Caco-2 (cell line): ENCODE measurements at regions not wholly inside any gene's neighbourhood (a gene's known extent, or its start where the extent isn't known, plus 50 kb on each side); places are given as distances from the start of the nearest gene placed in this dataset.

ENCODE experiments used
- BruUV-seq: library from RNA; stranded (reverse); fragments of 400-500 nt; replicated peaks from 2 replicates; lab custom pipeline; 2021; lab: Mats Ljungman, UMichigan
- CTCF ChIA-PET: fragments of 300-600 bp; sonication (Branson Sonifier 250); formaldehyde crosslinking; loops from one replicate; lab custom pipeline; 2022; ENCODE audit warnings: antibody characterized with exemption; lab: Charles Lee
- POLR2A ChIA-PET: fragments of 300-600 bp; sonication (Branson Sonifier 250); formaldehyde crosslinking; loops from one replicate; lab custom pipeline; 2022; ENCODE audit warnings: antibody characterized with exemption; lab: Charles Lee
- DNase-seq, 2 experiments: peaks; one replicate each; pipeline versions ENCODE4 v3.0.0 to v3.0.0-alpha.2; 2020 to 2022
- H3K27me3 ChIP-seq: replicated peaks from 2 replicates; pipeline ENCODE4 v1.6.0; 2011; ENCODE audit warnings: low read length; ENCODE audit not compliant: control insufficient read depth, insufficient read depth
- H3K36me3 ChIP-seq: 2 replicates; pipeline ENCODE4 v1.5.1; 2011; ENCODE audit warnings: low read length; ENCODE audit not compliant: control insufficient read depth, insufficient read depth
- H3K4me1 ChIP-seq: fragments of 250-450 bp; sonication (Bioruptor Pico); 2 replicates; pipeline ENCODE4 v1.5.1; 2020; ENCODE audit warnings: mild to moderate bottlenecking
- H3K4me3 ChIP-seq: 2 replicates; pipeline ENCODE4 v1.5.1; 2011; ENCODE audit warnings: low read depth, mild to moderate bottlenecking, control low read depth, low read length
- H3K9me3 ChIP-seq: fragments of 250-450 bp; sonication (Bioruptor Pico); 2 replicates; pipeline ENCODE4 v1.5.1; 2020; ENCODE audit warnings: mild to moderate bottlenecking, moderate library complexity
- H3K27ac Mint-ChIP-seq: one replicate; pipeline ENCODE4 v1.8.0; 2022; ENCODE audit warnings: mixed read lengths; ENCODE audit not compliant: unreplicated experiment
- H3K27me3 Mint-ChIP-seq: one replicate; pipeline ENCODE4 v1.8.0; 2022; ENCODE audit warnings: mixed read lengths; ENCODE audit not compliant: insufficient read depth, unreplicated experiment
- H3K36me3 Mint-ChIP-seq: one replicate; pipeline ENCODE4 v1.8.0; 2022; ENCODE audit warnings: mild to moderate bottlenecking, mixed read lengths; ENCODE audit not compliant: insufficient read depth, unreplicated experiment
- H3K4me1 Mint-ChIP-seq: one replicate; pipeline ENCODE4 v1.8.0; 2022; ENCODE audit warnings: low read depth, mixed read lengths; ENCODE audit not compliant: unreplicated experiment
- H3K4me3 Mint-ChIP-seq: one replicate; pipeline ENCODE4 v1.8.0; 2022; ENCODE audit warnings: mild to moderate bottlenecking, moderate library complexity, mixed read lengths; ENCODE audit not compliant: unreplicated experiment
- H3K9me3 Mint-ChIP-seq: one replicate; pipeline ENCODE4 v1.8.0; 2022; ENCODE audit warnings: mixed read lengths; ENCODE audit not compliant: unreplicated experiment
- intact Hi-C: fragments of 100-400 bp; cut with micrococcal nuclease; formaldehyde crosslinking; loops from one replicate; pipeline ENCODE4 v1.10.0; 2022; ENCODE audit not compliant: unreplicated experiment
- TF ChIP-seq, protein P1 (sequence below), 2 experiments: fragments of 200-600 bp in 1 of 2; IDR thresholded peaks; 1 replicate in 1 of 2; 2 replicates in 1 of 2; pipeline versions ENCODE4 v1.5.1 to v1.8.0; 2011 to 2022; ENCODE audit warnings: antibody characterized with exemption in 1 of 2, control low read depth in 1 of 2, inconsistent platforms in 1 of 2, low read depth in 1 of 2, low read length in 1 of 2, mild to moderate bottlenecking in 1 of 2, moderate library complexity in 1 of 2; ENCODE audit not compliant: insufficient read depth in 1 of 2, severe bottlenecking in 1 of 2, unreplicated experiment in 1 of 2

GRCh38 chr16:77579351-77579891 lies 142.9 kb upstream of the NUDT7 start:
- no peaks in the 10 kb centered on the region for H3K4me1 Mint-ChIP-seq
- no peak overlapping the region for H3K27ac Mint-ChIP-seq
- H3K36me3 Mint-ChIP-seq = no peaks in the 10 kb centered on the region
- no peak for DNase-seq
- Histone ChIP-seq H3K9me3 (no peaks in the 10 kb centered on the region), H3K4me3 (no peak overlapping the region), H3K27me3 (no peaks in the 10 kb centered on the region), H3K4me1 (no peaks in the 10 kb centered on the region), H3K36me3 (no peaks in the 10 kb centered on the region)
- CTCF ChIA-PET = no interaction called here
- H3K4me3 Mint-ChIP-seq = no peak overlapping the region
- TF ChIP-seq, protein P1, sequence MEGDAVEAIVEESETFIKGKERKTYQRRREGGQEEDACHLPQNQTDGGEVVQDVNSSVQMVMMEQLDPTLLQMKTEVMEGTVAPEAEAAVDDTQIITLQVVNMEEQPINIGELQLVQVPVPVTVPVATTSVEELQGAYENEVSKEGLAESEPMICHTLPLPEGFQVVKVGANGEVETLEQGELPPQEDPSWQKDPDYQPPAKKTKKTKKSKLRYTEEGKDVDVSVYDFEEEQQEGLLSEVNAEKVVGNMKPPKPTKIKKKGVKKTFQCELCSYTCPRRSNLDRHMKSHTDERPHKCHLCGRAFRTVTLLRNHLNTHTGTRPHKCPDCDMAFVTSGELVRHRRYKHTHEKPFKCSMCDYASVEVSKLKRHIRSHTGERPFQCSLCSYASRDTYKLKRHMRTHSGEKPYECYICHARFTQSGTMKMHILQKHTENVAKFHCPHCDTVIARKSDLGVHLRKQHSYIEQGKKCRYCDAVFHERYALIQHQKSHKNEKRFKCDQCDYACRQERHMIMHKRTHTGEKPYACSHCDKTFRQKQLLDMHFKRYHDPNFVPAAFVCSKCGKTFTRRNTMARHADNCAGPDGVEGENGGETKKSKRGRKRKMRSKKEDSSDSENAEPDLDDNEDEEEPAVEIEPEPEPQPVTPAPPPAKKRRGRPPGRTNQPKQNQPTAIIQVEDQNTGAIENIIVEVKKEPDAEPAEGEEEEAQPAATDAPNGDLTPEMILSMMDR (IDR thresholded peaks at IDR 0.05; ENCODE audit: insufficient read depth in 1 of 2, low read depth in 1 of 2, low read length in 1 of 2, severe bottlenecking in 1 of 2, unreplicated experiment in 1 of 2) = no peak
- no TSS peak for BruUV-seq
- intact Hi-C loops = no loop called here
- peaks cover 2% of the 10 kb centered on the region for H3K27me3 Mint-ChIP-seq
- no peaks in the 10 kb centered on the region for H3K9me3 Mint-ChIP-seq
- POLR2A ChIA-PET = no interaction called here

DNA sequence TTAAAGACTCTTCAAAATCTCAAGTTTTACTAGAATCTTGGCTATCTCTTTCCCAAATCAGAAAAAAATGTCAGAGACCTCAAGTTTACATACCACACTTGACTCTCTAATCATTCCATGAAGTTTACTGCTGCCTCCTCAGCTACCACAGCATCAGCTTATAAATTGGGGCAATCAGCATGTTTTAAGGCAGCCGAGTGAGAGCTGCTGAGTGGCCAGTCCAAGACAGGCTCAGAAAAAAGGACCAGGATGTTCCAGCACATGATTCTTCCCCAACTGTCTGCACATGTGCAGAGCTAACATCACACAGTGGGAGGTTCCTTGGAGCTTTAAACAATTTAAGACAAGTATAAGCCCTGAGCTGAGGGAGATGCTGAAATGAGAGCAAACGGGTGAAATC lies 140.6 kb upstream of the NUDT7 start:
- intact Hi-C loops = loop anchor here (5.0 kb wide), 3 partner anchors 81 to 274 kb away; no protein-coding TSS in a partner anchor
- POLR2A ChIA-PET = no interaction called here
- no TSS peak for BruUV-seq
- H3K9me3 Mint-ChIP-seq = no peaks in the 10 kb centered on the region
- Histone ChIP-seq H3K9me3 (no peaks in the 10 kb centered on the region), H3K36me3 (no peaks in the 10 kb centered on the region), H3K27me3 (no peaks in the 10 kb centered on the region), H3K4me3 (no peak overlapping the region), H3K4me1 (no peaks in the 10 kb centered on the region)
- CTCF ChIA-PET = interaction anchor here (5.1 kb wide), 1 partner anchor 345 kb away, joined by 47 read pairs; no protein-coding TSS in a partner anchor
- no peak overlapping the region for H3K27ac Mint-ChIP-seq
- H3K4me1 Mint-ChIP-seq = no peaks in the 10 kb centered on the region
- no peak for DNase-seq
- TF ChIP-seq, protein P1 (IDR thresholded peaks at IDR 0.05; ENCODE audit: insufficient read depth in 1 of 2, low read depth in 1 of 2, low read length in 1 of 2, severe bottlenecking in 1 of 2, unreplicated experiment in 1 of 2) = no peak
- H3K4me3 Mint-ChIP-seq = no peak overlapping the region
- peaks cover 2% of the 10 kb centered on the region for H3K27me3 Mint-ChIP-seq
- no peaks in the 10 kb centered on the region for H3K36me3 Mint-ChIP-seq

- no peak overlapping the region for H3K27ac Mint-ChIP-seq
- Histone ChIP-seq H3K9me3 (no peaks in the 10 kb centered on the region), H3K36me3 (no peaks in the 10 kb centered on the region), H3K4me1 (no peaks in the 10 kb centered on the region), H3K27me3 (no peaks in the 10 kb centered on the region), H3K4me3 (no peak overlapping the region)
- H3K27me3 Mint-ChIP-seq = peaks cover 2% of the 10 kb centered on the region
- intact Hi-C loops = loop anchor here (1.0 to 5.0 kb wide), 6 partner anchors 78 to 348 kb away; no protein-coding TSS in a partner anchor
- CTCF ChIA-PET = interaction anchor here (0.5 to 5.1 kb wide), 7 partner anchors 116 to 350 kb away, joined by 3 to 47 read pairs (median 4); no protein-coding TSS in a partner anchor
- H3K4me3 Mint-ChIP-seq = no peak overlapping the region
- peak; percentile 46 to 52 for DNase-seq
- H3K36me3 Mint-ChIP-seq = no peaks in the 10 kb centered on the region
- no peaks in the 10 kb centered on the region for H3K4me1 Mint-ChIP-seq
- TF ChIP-seq, protein P1 (IDR thresholded peaks at IDR 0.05; ENCODE audit: insufficient read depth in 1 of 2, low read depth in 1 of 2, low read length in 1 of 2, severe bottlenecking in 1 of 2, unreplicated experiment in 1 of 2) = peak; percentile 87 to 91
- POLR2A ChIA-PET = no interaction called here
- BruUV-seq = no TSS peak
- no peaks in the 10 kb centered on the region for H3K9me3 Mint-ChIP-seq
Observed at GRCh38 chr16:77584205-77584859, 138.0 kb upstream of the NUDT7 start.
